Esophagus squamous epithelium (tissue), 4 donors: ENCODE measurements at regions not wholly inside any gene's neighbourhood (a gene's known extent, or its start where the extent isn't known, plus 50 kb on each side); places are given as distances from the start of the nearest gene placed in this dataset.

Experiments
- POLR2A ChIP-seq, 4 donors: fragments of 450-650 bp; IDR thresholded peaks; one replicate each; pipeline ENCODE4 v1.6.1; 2017; ENCODE audit warnings: antibody characterized with exemption in 4 of 4, mild to moderate bottlenecking in 4 of 4, moderate library complexity in 3 of 4
- TF ChIP-seq, protein P1 (sequence below), 6 experiments: fragments of 450-650 bp in 4 of 6; fragments of 200-600 bp in 2 of 6; sonication (generic) in 2 of 6; IDR thresholded peaks; one replicate each; pipeline ENCODE4 v1.5.1; 2016 to 2019; ENCODE audit warnings: antibody characterized with exemption in 6 of 6, mild to moderate bottlenecking in 4 of 6, moderate library complexity in 4 of 6

DNA sequence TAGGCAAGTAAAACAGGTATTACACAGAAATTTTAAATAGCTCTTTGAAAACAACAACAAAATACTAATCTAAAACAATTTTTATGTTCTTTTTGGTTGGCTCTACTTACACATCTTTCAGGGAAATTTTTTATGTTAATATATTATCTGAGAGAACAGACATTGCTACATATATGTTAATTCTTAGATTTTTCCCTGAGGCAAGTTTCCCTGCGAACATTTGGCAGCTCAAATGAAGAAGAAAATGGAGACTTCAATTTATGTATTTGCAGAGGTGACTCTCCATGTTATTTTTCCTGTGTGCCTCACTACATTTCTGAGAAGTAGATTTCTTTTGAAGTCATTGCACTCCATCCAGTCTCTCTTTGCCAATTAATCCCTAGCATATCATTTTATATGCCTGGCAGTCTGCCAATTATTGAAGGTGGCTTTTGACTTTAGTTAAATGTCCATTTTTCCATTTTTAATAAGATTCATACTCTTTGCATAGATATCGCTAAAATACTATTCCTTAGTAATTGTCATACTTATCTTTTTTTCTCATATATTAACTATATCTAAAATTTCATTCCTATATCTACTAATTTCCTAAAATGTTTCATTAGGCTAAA is 908.2 kb upstream of the CDH10 start:
- TF ChIP-seq, protein P1, sequence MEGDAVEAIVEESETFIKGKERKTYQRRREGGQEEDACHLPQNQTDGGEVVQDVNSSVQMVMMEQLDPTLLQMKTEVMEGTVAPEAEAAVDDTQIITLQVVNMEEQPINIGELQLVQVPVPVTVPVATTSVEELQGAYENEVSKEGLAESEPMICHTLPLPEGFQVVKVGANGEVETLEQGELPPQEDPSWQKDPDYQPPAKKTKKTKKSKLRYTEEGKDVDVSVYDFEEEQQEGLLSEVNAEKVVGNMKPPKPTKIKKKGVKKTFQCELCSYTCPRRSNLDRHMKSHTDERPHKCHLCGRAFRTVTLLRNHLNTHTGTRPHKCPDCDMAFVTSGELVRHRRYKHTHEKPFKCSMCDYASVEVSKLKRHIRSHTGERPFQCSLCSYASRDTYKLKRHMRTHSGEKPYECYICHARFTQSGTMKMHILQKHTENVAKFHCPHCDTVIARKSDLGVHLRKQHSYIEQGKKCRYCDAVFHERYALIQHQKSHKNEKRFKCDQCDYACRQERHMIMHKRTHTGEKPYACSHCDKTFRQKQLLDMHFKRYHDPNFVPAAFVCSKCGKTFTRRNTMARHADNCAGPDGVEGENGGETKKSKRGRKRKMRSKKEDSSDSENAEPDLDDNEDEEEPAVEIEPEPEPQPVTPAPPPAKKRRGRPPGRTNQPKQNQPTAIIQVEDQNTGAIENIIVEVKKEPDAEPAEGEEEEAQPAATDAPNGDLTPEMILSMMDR (IDR thresholded peaks at IDR 0.05): no peak
- TF ChIP-seq POLR2A (IDR thresholded peaks at IDR 0.05): no peak
